ENCODE measurements at regions not wholly inside any gene's neighbourhood (a gene's known extent, or its start where the extent isn't known, plus 50 kb on each side); places are given as distances from the start of the nearest gene placed in this dataset.

DNA sequence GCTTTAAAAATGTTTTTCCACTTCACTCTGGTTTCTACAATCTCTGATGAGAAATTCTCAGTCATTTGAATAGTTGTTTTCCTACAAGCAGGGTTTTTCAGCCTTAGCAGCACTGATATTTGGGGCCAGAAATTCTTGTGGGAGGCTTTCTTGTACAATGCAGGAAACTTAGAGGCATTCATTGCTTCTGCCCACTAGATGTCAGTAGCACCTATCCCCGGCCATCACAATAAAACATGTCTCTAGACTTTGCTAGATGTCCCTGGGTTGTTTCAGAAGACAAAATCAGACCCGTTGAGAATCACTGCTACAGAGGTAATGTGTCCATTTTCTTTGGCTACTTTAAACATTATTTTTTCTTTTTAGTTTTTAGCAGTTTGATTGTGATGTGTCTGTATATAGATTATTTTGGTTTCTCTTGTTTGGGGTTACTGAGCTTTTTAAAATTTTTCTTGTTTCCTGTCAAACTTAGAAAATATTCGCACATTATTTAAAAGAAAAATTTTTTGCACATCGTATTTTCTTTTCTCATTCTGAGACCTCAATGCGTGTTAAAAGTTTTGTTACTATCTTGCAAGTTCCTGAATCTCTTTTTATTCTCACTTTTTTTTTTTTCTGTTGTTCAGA lies 60.8 kb upstream of the CCDC179 start:
- DNase-seq (peak in 1 of 3 donors; percentile 38), ATAC-seq (peak; percentile 85)
- no peaks in the 10 kb centered on the region for H3K36me3 ChIP-seq (ENCODE audit: low read depth)
- TF ChIP-seq, protein P1, sequence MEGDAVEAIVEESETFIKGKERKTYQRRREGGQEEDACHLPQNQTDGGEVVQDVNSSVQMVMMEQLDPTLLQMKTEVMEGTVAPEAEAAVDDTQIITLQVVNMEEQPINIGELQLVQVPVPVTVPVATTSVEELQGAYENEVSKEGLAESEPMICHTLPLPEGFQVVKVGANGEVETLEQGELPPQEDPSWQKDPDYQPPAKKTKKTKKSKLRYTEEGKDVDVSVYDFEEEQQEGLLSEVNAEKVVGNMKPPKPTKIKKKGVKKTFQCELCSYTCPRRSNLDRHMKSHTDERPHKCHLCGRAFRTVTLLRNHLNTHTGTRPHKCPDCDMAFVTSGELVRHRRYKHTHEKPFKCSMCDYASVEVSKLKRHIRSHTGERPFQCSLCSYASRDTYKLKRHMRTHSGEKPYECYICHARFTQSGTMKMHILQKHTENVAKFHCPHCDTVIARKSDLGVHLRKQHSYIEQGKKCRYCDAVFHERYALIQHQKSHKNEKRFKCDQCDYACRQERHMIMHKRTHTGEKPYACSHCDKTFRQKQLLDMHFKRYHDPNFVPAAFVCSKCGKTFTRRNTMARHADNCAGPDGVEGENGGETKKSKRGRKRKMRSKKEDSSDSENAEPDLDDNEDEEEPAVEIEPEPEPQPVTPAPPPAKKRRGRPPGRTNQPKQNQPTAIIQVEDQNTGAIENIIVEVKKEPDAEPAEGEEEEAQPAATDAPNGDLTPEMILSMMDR (IDR thresholded peaks at IDR 0.05), result peak; percentile 35
- H3K4me1 ChIP-seq (ENCODE audit: low read depth), result no peaks in the 10 kb centered on the region
- H3K4me3 ChIP-seq, result no peak overlapping the region
- H3K9me3 ChIP-seq, result no peaks in the 10 kb centered on the region
- intact Hi-C loops (cut with DNase I, micrococcal nuclease), result no loop called here

DNA sequence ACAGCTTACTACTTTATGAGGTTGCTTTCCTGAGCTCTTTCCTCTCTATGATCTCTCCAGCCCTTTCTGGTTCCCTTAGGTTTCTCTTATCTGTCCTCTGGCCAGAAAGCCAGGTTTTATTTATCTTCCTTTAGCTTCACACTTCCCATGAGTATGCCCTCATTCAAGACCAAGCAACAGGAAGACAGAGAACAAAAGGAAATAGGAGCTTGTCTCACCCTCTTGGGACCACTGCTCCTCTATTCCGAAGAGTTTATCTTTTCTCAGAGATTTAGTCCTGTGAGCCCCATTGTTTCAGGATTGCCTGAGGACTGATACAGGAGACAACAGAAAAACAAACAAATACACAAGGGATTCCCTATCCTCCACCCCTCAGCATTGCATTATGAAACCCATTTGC lies 62.4 kb upstream of the CCDC179 start:
- DNase-seq (no peak), ATAC-seq (no peak)
- Histone ChIP-seq H3K4me1 (ENCODE audit: low read depth) (no peaks in the 10 kb centered on the region), H3K9me3 (no peaks in the 10 kb centered on the region), H3K4me3 (no peak overlapping the region), H3K36me3 (ENCODE audit: low read depth) (no peaks in the 10 kb centered on the region)
- TF ChIP-seq, protein P1 (IDR thresholded peaks at IDR 0.05), result no peak
- intact Hi-C loops (cut with DNase I, micrococcal nuclease), result no loop called here

DNA sequence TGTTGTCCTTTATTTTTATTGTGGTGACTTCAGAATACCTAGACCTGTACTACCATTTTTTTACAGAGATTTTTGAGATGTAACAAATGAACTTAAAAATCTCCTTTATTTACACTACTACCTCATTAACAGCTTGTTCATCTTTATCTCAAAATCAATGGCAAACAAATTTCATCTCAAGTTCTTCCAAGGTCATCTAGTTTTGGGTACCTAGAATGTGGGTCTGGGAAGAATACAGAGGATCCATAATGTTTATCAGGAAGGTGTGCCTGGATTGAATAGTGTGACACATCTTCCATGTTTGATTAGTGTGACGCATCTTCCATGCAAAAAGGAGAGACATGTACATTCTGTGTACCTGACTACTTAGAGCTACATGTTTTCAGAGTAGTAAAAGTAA lies 63.3 kb upstream of the CCDC179 start:
- no peaks in the 10 kb centered on the region for H3K36me3 ChIP-seq (ENCODE audit: low read depth)
- no peak overlapping the region for H3K4me3 ChIP-seq
- H3K9me3 ChIP-seq, result no peaks in the 10 kb centered on the region
- DNase-seq (no peak), ATAC-seq (no peak)
- intact Hi-C loops (cut with DNase I, micrococcal nuclease), result no loop called here
- TF ChIP-seq, protein P1 (IDR thresholded peaks at IDR 0.05), result no peak
- H3K4me1 ChIP-seq (ENCODE audit: low read depth), result no peaks in the 10 kb centered on the region

DNA sequence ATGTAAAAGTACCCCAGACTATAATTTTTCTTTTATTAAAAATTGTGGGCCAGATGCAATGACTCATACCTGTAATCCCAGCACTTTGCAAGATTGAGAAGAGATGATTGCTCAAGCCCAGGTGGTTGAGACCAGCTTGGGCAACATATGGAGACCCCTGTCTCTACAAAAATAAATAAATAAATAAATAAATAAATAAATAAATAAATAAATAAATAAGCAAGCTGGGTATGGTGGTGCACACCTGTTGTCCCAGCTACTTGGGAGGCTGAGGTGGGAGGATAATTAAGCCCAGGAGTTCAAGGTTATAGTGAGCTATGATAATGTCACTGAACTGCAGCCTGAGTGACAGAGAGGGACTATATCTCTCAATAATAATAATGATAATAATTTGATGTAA lies 66.1 kb upstream of the CCDC179 start:
- Histone ChIP-seq H3K9me3 (no peaks in the 10 kb centered on the region), H3K36me3 (ENCODE audit: low read depth) (no peaks in the 10 kb centered on the region), H3K4me3 (no peak overlapping the region), H3K4me1 (ENCODE audit: low read depth) (no peaks in the 10 kb centered on the region)
- TF ChIP-seq, protein P1 (IDR thresholded peaks at IDR 0.05), result no peak
- DNase-seq (no peak), ATAC-seq (no peak)
- intact Hi-C loops (cut with DNase I, micrococcal nuclease), result no loop called here

DNA sequence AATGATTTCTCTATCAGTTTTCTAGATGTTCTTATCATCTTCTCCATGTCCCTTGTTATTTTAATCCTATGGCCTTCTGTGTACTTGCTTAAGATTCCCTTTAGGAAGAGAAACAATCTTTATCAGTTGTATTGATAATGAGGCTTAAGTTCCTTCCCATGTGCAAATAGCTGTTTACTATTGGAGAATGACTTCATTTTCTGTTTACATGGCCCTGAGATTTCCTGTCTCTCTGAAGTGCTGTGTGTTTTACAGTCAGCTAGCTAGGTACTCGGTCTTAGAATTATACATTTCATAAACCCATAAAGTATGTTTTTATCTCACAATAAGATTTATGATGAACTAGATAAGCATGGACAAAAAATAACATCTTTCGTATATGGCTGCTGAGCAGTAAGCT lies 67.5 kb upstream of the CCDC179 start:
- H3K9me3 ChIP-seq, result no peaks in the 10 kb centered on the region
- H3K36me3 ChIP-seq (ENCODE audit: low read depth), result no peaks in the 10 kb centered on the region
- no peaks in the 10 kb centered on the region for H3K4me1 ChIP-seq (ENCODE audit: low read depth)
- ATAC-seq (peak; percentile 39), DNase-seq (no peak)
- intact Hi-C loops (cut with DNase I, micrococcal nuclease), result no loop called here
- TF ChIP-seq, protein P1 (IDR thresholded peaks at IDR 0.05), result no peak
- H3K4me3 ChIP-seq, result no peak overlapping the region
